ENCODE measurements at regions not wholly inside any gene's neighbourhood (a gene's known extent, or its start where the extent isn't known, plus 50 kb on each side); places are given as distances from the start of the nearest gene placed in this dataset.
A peak's percentile ranks its signal among the peaks of the same experiment; 100 is the strongest.

DNA sequence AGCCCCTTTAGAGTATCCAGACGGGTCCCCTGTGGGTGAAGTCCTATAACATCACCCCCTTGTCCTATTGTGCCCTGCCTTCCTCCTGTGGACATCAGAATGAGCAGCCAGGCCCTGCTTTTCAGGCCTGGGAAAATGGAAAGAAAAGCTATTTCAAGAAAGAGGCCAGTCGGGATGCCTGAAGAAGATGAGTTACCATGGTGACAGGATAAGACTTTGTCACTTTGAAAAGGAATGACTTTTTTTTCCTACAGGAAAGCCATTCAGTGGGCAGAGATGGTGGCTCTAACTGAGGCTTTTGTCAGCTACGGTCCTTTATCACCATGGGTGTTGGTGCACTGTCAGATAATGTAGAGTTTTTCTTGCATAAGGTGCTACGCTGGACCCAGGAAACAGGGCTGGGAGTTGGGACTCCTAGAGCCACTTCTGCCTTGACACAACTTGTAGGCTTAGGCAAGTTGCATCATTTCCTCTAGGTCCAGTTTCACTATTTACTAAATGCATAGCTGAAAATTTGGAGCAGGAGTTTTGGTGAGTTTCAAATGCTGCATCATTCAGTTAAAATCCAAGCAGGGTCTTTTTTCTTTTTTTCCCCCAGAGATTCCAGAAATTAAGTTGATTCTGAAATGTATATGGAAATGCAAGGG is 179.0 kb upstream of the ADRA1D start:
- DNase-seq, result no peak

DNA sequence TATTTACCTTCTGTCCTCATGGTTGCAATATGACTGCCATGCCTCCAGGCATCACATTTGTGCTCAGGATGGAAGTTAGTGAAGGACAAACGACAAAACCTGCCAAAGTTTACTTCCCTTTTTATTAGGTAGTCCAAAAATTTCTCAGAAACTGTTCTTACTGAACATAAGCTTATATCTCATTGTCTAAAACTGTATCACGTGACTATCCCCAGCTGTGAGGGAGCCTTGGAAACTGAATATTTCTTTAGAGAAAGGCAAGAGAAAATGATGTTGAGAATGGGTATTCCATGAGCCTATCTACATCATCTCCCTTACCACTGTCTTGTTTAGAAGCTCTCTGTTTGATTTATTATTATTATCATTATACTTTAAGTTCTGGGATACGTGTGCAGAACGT is 169.1 kb upstream of the ADRA1D start:
- no peak for DNase-seq

DNA sequence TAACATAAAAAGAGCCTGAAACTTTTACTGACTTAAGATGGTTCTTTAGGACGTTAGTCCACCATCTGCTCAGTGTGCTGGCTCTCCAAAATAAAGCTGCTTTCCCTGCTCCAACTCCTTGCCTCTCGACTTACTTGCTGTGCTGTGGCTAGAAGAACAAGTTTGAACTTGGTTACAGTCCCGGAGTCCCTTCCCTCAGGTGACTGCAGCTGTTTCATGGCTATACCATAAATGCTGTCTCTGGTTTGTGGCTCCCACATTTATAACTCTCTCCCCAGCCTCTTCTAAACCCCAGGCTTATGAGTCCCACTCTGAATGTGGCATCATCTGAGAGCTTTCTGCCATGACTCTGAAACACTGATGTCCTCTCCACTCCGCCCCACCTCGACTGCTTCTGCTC is 166.2 kb upstream of the ADRA1D start:
- DNase-seq, result no peak

DNA sequence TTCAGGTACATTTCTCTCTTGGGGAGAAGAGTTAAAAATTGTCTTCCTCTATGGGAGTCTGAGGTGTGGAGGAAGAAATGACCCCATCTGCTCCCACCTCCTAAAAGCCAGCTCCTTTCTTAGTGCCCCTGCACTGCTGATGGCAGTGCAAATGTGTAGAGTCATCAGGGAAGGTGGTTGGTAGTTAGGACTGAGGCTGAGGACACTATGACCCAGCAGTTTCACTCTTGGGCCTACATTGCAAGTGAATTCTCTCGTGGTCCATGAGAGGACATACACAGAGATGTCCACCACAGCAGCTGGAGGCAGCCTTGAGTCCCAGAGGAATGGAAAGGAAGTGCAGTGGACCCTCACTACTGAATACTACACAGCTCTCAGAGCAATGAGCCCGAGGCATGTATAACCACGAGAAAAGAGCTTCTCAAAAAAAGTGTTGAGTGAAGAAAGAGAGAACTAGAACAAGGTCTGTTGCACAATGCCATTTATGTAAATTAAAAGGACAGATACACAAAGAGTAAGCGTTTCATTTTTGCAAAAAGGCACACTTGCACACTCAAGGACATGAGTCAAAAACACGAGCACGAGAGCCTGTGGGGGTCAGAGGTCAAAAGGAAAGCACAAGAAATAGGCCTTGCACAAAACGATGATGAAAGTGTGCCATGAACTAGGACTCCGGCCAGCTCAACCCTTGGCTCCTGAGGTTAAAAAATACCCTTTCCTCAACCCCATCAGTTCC is 164.4 kb upstream of the ADRA1D start:
- no peak for DNase-seq

DNA sequence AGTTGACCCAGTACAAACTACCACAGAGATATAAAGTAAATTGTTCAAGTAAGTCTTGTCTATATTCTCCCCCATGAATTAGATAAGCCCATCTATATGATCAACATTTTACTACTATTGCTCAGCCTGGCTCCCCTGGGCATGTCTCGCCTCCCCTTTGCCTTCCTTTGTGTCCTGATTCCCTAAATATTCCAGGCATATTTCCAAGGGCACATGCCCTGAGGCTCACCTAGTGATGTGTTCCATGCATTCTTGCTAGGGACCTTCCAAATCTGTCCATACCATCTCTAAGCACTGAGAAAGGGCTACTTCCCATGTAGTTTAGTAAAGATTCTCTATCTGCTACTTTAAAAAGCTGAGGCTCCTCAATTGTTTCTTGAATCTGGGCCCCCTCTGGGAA is 163.1 kb upstream of the ADRA1D start:
- DNase-seq, result no peak

DNA sequence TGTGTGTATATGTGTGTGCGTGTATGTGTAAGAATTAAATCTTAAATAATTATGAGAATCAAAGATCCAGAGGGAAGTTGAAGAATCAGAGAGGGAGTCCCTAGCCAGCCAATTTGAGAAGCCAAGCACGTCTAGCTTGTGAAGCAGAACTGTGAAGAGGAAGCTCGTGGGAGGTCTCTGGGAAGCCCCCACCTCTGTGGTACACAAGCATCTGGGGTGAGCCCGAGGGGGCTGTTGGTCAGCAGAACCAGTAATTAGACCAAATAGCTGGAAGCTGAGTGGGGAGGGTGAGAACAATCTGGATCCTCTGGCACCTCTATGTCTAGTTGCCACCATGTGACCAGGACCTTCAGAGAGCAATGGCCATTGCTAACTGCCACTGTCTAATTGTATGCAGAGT is 162.7 kb upstream of the ADRA1D start:
- no peak for DNase-seq

DNA sequence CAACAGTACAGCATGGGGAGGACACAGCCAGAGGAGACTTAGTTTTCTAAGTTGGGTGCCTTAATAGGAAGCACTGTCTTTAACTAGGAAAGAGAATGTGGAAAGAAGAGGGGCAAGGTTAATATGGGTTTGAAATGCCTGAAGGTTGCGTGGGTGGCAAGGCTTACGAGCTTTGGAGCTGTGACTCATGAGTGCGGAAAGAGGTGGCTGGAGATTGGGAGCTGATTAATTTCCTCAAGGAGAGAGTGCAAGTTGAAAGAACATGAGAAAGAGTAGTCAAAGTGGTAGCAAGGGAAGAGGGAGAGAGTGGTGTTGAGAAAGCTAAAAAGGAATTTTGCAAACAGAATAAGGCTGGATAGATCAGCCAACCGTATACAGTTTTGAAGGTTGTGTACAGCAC is 157.5 kb upstream of the ADRA1D start:
- no peak for DNase-seq

DNA sequence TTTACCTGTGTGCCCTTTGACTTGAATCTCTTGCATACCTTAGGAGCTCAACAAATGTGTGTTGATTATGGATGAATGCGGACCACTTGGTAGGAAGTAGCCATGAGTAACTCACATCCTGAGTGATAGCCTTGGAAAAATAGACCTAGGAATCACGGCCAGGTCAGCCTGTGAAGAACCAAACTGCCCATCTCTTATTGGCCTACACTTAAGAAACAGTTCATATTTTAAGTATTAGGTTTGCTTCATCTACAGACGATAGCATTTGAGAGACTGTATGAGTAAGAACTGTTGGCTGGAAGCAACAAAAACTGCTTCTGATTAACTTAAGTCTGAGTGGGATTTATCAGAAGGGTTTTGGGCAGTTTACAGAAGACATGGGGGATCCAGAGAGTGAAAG is 152.5 kb upstream of the ADRA1D start:
- DNase-seq, result no peak

DNA sequence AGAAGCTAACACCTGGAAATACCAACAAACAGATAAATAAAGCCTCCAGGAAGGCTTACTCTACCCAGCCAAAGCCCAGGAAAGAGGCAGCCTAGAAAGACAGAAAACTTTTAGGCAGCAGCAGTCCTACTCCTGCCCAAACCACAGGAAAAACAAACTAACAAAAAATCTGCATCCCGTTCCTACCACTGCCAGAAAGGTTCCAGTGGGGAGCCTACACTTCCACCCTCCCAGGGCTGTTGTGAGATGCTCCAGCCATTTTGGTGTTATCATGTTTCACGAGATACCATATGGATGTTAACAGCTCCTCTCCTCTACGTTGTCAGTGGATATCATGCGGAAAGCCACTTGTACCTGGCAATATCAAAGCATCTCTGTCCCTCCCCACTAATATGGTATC is 135.9 kb upstream of the ADRA1D start:
- no peak for DNase-seq

DNA sequence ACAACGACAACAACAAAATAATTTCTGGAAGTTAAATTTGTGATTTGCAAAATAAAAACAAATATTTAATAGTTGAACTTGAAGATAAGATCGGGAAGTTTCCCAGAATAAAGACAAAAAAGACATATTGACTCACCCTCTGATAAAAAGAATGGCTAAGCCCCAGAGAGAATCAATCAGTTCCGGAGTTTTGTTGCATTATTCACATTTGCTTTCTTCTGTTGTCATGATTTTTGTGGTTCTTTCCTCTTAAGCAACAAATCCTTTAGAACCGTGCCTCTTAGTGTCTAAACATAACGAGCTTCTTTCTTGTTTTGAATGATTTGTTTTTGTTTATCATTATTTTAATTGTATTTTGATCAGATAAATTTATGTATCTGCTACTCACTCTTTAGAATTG is 134.9 kb upstream of the ADRA1D start:
- no peak for DNase-seq

DNA sequence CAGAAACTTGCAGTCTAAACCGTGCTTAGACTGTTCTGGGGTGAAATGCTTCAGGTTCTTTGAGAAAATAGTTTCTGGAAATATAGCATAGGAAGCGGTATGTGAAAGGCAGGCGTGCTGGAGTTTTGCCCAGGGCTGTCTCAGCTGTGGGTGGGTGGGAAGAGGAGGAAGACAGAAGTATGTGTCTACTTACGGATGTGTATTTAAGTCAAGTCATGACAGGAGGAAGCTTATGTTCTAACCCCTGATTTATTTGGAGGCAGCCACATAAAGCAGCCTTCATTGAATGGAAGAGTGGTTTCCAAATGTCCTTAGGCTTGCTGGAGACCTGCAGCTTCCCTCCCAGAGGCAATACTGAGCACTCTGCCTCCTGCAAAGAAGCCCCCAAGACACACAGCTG is 126.8 kb upstream of the ADRA1D start:
- DNase-seq, result no peak

DNA sequence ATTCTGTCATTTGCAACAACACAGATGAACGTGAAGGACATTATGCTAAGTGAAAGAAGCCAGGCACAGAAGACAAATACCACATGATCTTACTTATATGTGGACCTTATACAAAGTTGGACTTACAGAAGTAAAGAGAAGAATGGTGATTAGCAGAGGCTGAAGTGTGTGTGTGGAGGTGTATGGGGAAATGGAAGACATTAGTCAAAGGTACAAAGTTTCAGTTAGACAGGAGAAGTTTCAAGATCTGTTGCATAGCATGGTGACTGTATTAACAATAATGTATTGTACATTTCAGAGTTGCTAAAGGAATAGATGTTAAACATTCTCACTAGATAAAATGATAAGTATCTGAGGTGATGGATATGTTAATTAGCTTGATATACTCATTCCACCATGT is 124.4 kb upstream of the ADRA1D start:
- DNase-seq, result no peak

DNA sequence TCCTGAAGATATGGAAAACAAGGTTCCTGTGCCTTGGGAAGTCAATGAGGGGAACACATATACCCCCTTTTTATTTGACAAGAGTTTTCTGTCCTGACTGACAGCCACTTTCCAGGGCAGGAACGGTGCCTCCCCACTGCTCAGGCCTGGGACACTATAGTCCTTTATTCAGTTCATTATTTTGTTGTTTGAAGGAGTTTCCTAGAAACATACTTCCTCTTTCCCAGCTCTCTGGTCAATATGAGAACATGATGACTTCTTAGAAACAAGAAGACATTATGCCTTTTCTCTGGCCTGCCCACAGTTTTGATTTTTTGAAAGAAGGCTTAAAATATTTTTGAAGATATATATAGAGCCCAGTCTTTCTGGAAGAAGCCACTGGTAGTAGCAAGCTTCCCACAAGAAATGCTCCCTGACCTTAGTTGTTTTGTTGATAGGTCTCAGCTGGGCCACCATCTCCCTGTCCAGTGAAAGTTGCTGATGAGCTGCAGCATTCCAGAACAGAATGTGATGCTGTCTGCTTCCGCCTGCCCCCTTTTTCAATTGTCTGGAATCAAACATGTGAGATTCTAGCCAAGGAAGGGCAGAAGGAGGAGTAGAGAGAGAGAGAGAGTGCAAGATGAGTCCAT is 122.7 kb upstream of the ADRA1D start:
- DNase-seq, result no peak

DNA sequence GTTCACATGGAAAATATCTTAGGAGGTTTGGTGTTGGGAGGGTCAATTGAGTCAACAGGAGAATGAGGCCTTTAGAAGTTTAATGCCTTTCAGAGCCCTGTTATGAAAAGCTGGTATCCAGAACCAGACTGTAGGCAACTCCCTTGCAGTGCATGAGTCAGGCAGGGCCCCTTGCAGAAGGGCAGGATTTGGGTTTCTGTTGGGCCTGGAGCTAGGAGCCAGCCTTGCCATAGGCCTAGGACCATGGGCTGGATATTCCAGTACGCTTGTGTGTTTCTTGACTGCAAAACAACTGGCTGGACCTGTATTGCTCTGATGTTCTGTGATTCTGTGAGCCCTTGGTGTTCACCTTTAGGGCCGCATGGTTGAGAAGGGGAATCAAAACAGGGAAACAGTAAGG is 121.8 kb upstream of the ADRA1D start:
- no peak for DNase-seq

DNA sequence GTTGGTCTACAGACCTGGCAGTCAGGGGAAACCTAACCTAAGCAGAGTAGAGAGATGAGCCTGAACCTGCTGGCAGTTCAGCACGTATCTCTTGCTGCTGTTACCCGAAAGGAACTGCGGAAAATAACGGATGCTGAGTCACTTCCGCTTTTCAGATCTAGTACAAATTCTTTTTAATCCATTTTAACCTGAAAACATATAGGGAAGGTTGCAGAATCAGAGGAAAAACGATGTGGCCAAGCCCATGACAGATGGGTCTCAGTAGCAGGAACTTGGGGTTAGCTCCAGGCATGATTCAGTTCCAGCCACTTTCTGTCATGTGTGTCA is 120.7 kb upstream of the ADRA1D start:
- DNase-seq, result peak; percentile 4 to 8

DNA sequence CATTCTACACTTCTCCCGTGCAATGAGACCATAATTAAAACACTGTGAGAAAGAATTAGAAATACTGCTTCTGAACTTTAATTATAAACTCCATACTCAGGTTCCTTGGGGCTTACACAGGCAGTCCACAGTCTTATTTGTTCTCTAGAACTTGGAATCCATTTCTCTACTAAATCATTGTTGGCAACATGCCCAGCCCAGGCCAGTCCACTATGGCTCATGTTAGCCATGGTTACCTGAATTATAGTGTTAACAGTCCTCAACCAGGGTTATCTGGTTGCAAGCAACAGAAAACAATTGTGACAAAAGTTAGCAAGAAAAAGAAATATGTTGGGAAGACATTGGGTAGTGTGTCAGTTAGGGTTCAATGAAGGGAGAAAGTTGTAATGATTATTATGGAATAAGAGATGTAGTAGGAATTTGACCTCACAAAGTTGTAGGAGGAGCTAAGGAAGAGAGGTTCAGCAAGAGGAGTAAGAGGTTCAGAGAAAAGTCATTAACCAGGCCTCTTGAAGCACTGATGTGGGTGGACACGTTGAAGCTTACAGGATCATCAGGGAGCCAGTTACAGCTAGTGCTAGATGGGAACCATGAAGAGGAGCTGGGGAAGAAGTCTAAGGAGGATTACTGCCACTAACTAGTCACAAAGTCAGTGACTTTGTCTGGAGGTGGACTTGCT is 120.2 kb upstream of the ADRA1D start:
- no peak for DNase-seq

DNA sequence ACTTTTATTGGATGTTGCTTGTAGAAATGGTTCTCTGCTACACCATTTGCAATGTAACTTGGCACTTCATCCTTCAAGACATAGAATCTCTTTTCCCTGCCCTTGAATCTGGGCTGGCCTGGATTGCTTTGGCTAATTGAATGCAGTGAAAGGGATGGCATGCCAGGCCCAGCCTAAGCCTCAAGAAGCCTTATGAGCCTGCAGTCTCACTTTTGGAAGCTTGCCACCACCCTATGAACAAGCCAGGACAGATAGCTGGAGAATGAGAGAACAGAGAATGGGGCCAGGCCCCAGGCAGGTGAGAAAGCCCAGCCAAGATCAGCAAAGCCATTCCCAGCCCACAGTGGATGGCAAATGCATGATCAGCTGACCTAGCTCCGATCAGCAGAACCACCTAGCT is 117.0 kb upstream of the ADRA1D start:
- no peak for DNase-seq

DNA sequence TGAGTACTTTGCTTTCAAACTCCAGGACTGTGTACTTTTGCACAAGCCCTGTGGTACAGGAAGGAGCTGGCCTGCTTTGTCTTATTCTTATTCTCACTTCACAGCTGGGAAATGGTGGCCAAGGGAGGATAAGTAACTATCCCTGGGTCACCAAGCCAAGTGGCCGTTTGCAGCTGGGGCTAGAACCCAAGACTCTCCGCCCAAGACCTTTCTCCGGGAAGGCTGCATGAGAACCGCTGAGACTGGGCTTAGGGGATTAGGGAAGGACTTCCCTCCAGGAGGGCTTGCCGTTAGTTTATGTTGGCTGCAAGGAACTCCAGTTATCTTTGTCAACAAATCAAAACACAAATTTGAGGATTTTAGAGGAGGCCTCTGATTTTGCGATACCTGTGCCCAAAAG is 109.5 kb upstream of the ADRA1D start:
- no peak for DNase-seq

DNA sequence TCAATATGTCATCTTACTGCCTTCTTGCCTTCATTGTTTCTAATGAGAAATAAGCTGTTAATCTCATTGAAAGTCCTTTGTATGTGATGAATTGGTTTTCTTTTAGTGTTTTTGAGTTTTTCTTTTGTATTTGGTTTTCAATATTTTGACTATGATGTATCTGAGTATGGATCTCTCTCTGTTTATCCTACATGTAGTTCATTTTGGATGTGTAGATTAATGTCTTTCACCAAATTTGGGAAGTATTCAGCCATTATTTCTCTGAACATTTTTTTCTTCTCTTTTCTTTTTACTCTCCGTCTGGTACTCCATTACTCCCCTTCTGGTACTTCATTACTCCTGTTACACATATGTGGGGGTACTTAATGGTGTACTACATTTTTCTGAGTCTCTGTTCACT is 103.3 kb upstream of the ADRA1D start:
- DNase-seq, result no peak

DNA sequence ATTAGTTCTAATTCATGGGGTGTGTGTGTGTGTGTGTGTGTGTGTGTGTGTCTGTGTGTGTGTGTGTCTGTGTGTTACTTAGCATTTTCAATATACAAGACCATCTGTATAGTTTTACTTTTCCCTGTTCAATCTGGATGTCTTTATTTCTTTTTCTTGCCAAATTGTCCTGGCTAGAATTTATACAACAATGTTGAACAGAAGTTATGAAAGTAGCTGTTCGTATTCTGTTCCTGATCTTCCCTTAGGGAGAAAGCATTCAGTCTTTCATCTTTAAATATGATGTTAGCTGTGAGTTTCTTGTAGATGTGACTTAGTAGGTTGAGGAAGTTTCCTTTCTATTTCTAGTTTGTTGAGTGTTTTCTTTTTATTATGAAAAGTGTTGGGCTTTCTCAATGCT is 101.0 kb upstream of the ADRA1D start:
- no peak for DNase-seq

DNA sequence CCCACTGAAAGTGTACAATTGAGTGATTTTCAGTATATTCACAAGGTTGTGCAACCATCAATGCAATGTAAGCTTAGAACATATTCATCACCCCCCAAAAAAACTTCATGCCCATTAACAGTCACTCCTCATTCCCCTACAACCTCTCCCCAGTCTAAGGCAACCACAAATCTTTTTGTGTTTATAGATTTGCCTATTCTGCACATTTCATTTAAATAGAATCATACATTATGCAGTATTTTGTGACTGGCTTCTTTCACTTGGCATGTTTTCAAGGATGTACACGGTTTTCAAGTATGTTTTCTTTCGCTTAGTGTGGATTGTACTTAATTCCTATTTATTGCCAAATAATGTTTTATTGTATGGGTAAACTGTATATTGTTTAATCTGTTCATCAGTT is 95.6 kb upstream of the ADRA1D start:
- no peak for DNase-seq

DNA sequence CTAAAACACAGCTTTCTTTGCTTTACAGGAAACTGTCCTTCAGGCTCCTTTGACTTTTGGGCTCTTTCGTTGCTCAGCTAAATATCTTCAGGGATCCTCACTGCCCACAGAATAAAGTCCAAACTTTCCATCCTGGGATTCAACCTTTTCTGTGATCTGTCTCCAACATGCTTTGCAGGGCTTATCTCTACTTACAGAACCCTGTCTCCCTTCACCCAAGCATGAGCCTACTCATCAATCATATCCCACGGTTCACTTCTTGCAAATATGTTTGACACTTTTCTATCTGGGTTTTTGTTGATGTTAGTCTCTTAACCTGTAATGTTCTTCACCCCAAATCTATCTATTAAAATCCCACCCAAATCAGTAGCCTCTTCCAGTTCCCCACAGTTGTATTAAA is 93.5 kb upstream of the ADRA1D start:
- no peak for DNase-seq

DNA sequence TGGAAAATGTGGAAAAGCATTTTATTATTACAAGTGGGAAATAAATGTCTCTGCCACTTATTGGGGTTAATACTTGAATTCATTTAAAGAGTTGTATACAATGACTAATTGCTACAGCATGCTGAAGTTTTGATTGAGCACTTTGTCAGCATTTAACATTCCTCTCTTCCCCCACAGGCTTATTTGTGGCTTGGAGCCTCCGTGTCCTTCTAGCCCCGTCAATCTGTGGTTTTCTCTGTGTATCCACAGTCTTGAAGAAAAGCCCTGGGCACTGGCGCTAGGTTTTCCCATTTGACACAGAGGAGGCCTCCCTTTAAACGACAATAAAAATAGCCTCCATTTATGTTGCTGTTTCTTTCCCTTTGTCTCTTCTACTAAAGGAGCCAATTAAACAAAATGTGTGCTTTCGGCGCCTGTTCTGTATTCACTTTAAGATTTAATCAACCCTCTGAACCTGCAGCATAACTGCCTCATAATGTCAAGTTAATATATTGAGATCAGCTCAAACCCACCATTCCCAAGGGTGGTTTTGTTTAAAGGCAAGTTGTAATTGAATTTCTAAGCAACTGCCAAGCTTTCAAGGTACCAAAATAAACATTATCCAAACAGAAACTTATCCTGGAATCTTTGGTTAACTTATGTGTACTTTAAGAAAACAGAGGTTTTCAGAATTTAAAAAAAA is 92.9 kb upstream of the ADRA1D start:
- DNase-seq, result no peak

DNA sequence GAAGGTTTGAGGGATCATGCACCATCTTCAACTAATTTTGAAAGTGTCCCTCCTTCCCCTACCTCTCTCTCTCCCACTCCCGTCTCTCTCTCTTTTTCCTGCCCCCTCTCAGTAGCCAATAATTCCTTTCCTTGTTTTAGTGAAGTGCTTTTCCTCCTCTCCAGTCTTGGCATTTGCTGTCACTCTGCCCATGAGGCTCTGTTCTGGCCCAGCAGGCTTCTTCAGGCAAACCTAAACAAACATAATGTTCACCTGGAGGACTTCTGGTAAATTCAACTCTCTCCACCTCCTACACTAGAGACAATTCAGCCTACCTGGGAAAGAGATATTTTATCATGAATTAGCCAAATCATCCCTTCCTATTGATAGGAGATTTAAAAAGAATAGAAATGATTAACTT is 86.6 kb upstream of the ADRA1D start:
- DNase-seq, result no peak

Measured in stimulated activated CD4-positive, alpha-beta T cell treated with anti-CD3 and anti-CD28 coated beads, Interleukin-4, amount 100 ng/mL, for 4 hours (primary cell).